HepG2 (cell line): ENCODE measurements at regions not wholly inside any gene's neighbourhood (a gene's known extent, or its start where the extent isn't known, plus 50 kb on each side); places are given as distances from the start of the nearest gene placed in this dataset.

ENCODE experiments used
- ATAC-seq: fragments of 200-7000 bp; cut with Tn5 transposase; 3 replicates; pipeline ENCODE4 v1.9.1; 2020; ENCODE audit warnings: mild to moderate bottlenecking, moderate library complexity
- BruUV-seq: library from RNA; stranded (reverse); fragments of 400-500 nt; replicated peaks from 2 replicates; lab custom pipeline; 2021; lab: Mats Ljungman, UMichigan
- CTCF ChIA-PET: fragments of 300-600 bp; formaldehyde crosslinking; extraction: SDS; loops from one replicate; lab custom pipeline; 2021; ENCODE audit warnings: low total read pairs, inconsistent platforms, low intra/inter-chr PET ratio; lab: Yijun Ruan, JAX
- POLR2A ChIA-PET: fragments of 350-600 bp; sonication (Branson Sonifier 250); formaldehyde crosslinking; loops from one replicate; lab custom pipeline; 2020; ENCODE audit warnings: antibody characterized with exemption, inconsistent platforms; lab: Yijun Ruan, JAX
- DNase-seq: peaks from one replicate; pipeline ENCODE4 v3.0.0-alpha.2; 2015; ENCODE audit warnings: low spot score
- FAIRE-seq: peaks from 3 replicates; lab custom pipeline; 2011; peaks lifted over from hg19 to GRCh38; lab: Jason Lieb, UNC
- H2AFZ ChIP-seq: one replicate; pipeline ENCODE4 v1.6.1; 2011; ENCODE audit warnings: low read length, inconsistent platforms
- H3K27ac ChIP-seq: fragments of 300-600 bp; 3 replicates; pipeline ENCODE4 v1.8.0; 2011; ENCODE audit warnings: mixed run types, mild to moderate bottlenecking, mixed read lengths, low read length, inconsistent platforms; ENCODE audit not compliant: insufficient read depth; ENCODE audit errors: extremely low read length
- H3K27me3 ChIP-seq, 2 experiments: fragments of 200-600 bp in 1 of 2; 2 replicates in 1 of 2; 3 replicates in 1 of 2; pipeline versions ENCODE4 v1.6.0 to v1.8.0; 2011; ENCODE audit warnings: low read length in 2 of 2, mild to moderate bottlenecking in 2 of 2, moderate library complexity in 2 of 2, inconsistent platforms in 1 of 2; ENCODE audit not compliant: insufficient read depth in 2 of 2, control insufficient read depth in 1 of 2
- H3K36me3 ChIP-seq, 2 experiments: fragments of 200-600 bp in 1 of 2; replicated peaks in 1 of 2; 2 replicates in 1 of 2; 3 replicates in 1 of 2; pipeline versions ENCODE4 v1.5.1 to v1.8.0; 2011; ENCODE audit warnings: low read length in 2 of 2, inconsistent platforms in 1 of 2; ENCODE audit not compliant: insufficient read depth in 2 of 2, control insufficient read depth in 1 of 2
- H3K4me1 ChIP-seq: 2 replicates; pipeline ENCODE4 v1.5.1; 2012; ENCODE audit warnings: low read length, inconsistent platforms; ENCODE audit not compliant: insufficient read depth
- H3K4me2 ChIP-seq: 2 replicates; pipeline ENCODE4 v1.6.0; 2011; ENCODE audit warnings: low read depth, low read length, inconsistent platforms
- H3K4me3 ChIP-seq, 3 experiments: fragments of 200-600 bp in 1 of 3; sonication (generic), shearing (Covaris generic) in 1 of 3; replicated peaks in 1 of 3; 2 replicates each; pipeline ENCODE4 v1.5.1; 2011 to 2016; ENCODE audit warnings: low read length in 3 of 3, inconsistent platforms in 2 of 3, low read depth in 2 of 3, mild to moderate bottlenecking in 2 of 3, control low read depth in 1 of 3, mixed read lengths in 1 of 3; ENCODE audit not compliant: insufficient read depth in 1 of 3
- H3K79me2 ChIP-seq: one replicate; pipeline ENCODE4 v1.6.1; 2011; ENCODE audit warnings: low read length, inconsistent platforms; ENCODE audit not compliant: insufficient read depth
- H3K9ac ChIP-seq: 2 replicates; pipeline ENCODE4 v1.6.0; 2011; ENCODE audit warnings: mild to moderate bottlenecking, low read depth, low read length, inconsistent platforms; ENCODE audit not compliant: insufficient read depth
- H3K9me3 ChIP-seq: 2 replicates; pipeline ENCODE4 v1.5.1; 2012; ENCODE audit warnings: mild to moderate bottlenecking, low read length
- H4K20me1 ChIP-seq: 2 replicates; pipeline ENCODE4 v1.6.0; 2011; ENCODE audit warnings: inconsistent platforms, mild to moderate bottlenecking, low read length, moderate library complexity; ENCODE audit not compliant: insufficient read depth
- AGO1 ChIP-seq: fragments of 200-400 bp; formaldehyde crosslinking; IDR thresholded peaks from 2 replicates; pipeline ENCODE4 v1.6.1; 2017; ENCODE audit warnings: mild to moderate bottlenecking, low read depth, low read length, moderate library complexity; ENCODE audit not compliant: poor library complexity, severe bottlenecking
- ARID3A ChIP-seq: IDR thresholded peaks from 2 replicates; pipeline ENCODE4 v1.6.1; 2012; ENCODE audit warnings: low read depth, low read length, improper control_type of control experiment
- E2F2 ChIP-seq: sonication (generic); formaldehyde crosslinking; IDR thresholded peaks from 2 replicates; pipeline ENCODE4 v1.4.0; 2020; ENCODE audit warnings: missing genetic modification reagents, borderline replicate concordance
- FOXK2 ChIP-seq: fragments of 450-650 bp; IDR thresholded peaks from 2 replicates; pipeline ENCODE4 v1.6.1; 2016
- GFI1 ChIP-seq: sonication (generic); formaldehyde crosslinking; IDR thresholded peaks from 2 replicates; pipeline ENCODE4 v1.5.0; 2020; ENCODE audit warnings: missing genetic modification reagents, mild to moderate bottlenecking, borderline replicate concordance
- HOXA9 ChIP-seq: sonication (generic); formaldehyde crosslinking; IDR thresholded peaks from 2 replicates; pipeline ENCODE4 v1.8.1; 2022; ENCODE audit warnings: missing genetic modification reagents, mild to moderate bottlenecking, moderate library complexity, borderline replicate concordance
- ISL2 ChIP-seq: sonication (generic); formaldehyde crosslinking; IDR thresholded peaks from 2 replicates; pipeline ENCODE4 v1.5.0; 2020; ENCODE audit warnings: missing genetic modification reagents
- KAT2B ChIP-seq: fragments of 150-350 bp; IDR thresholded peaks from 2 replicates; pipeline ENCODE4 v1.6.1; 2014; ENCODE audit warnings: low read depth, low read length, borderline replicate concordance
- KAT8 ChIP-seq: IDR thresholded peaks from 2 replicates; pipeline ENCODE4 v1.6.1; 2016; ENCODE audit warnings: missing genetic modification reagents, missing compliant biosample characterization
- KLF11 ChIP-seq: IDR thresholded peaks from 2 replicates; pipeline ENCODE4 v1.6.1; 2016; ENCODE audit warnings: missing compliant biosample characterization
- NR3C1 ChIP-seq: sonication (generic); formaldehyde crosslinking; IDR thresholded peaks from 2 replicates; pipeline ENCODE4 v1.4.0; 2020; ENCODE audit warnings: missing genetic modification reagents
- PPARG ChIP-seq: conservative IDR thresholded peaks from 2 replicates; pipeline ENCODE4 v1.6.1; 2016; ENCODE audit warnings: missing biosample characterization, missing genetic modification reagents
- SRSF9 ChIP-seq: fragments of 200-400 bp; formaldehyde crosslinking; IDR thresholded peaks from 2 replicates; pipeline ENCODE4 v1.6.1; 2018; ENCODE audit warnings: borderline replicate concordance, mild to moderate bottlenecking, low read depth, low read length; ENCODE audit not compliant: insufficient read depth, poor library complexity, severe bottlenecking
- SUZ12 ChIP-seq: fragments of 150-350 bp; IDR thresholded peaks from 2 replicates; pipeline ENCODE4 v1.6.1; 2014; ENCODE audit warnings: low read depth, low read length
- ZNF207 ChIP-seq: fragments of 450-650 bp; IDR thresholded peaks from 2 replicates; pipeline ENCODE4 v1.6.1; 2016; ENCODE audit warnings: antibody characterized with exemption, borderline replicate concordance
- ZNF576 ChIP-seq: sonication (generic); formaldehyde crosslinking; IDR thresholded peaks from 2 replicates; pipeline ENCODE4 v1.4.0; 2020; ENCODE audit warnings: mild to moderate bottlenecking, missing genetic modification reagents
- ZSCAN9 ChIP-seq: IDR thresholded peaks from 2 replicates; pipeline ENCODE4 v1.6.1; 2016; ENCODE audit warnings: borderline replicate concordance
- WGBS: methylation state at CpG from one replicate; pipeline ENCODE4 v1.1.6; 2017; ENCODE audit warnings: low lambda C conversion rate; 5-methylcytosine and 5-hydroxymethylcytosine counted together
- in situ Hi-C: cut with HindIII; loops from 2 replicates; pipeline ENCODE4 v1.10.0; 2017; ENCODE audit warnings: low pct_unique_long_range_greater_than_20kb; ENCODE audit not compliant: extremely low pct_ligation_motif_present
- intact Hi-C: fragments of 100-400 bp; cut with micrococcal nuclease; formaldehyde crosslinking; loops from one replicate; pipeline ENCODE4 v1.10.0; 2022; ENCODE audit not compliant: unreplicated experiment

- ChIA-PET CTCF (no interaction called here), POLR2A (no interaction called here)
- ATAC-seq = no peak
- TF ChIP-seq KAT2B (no peak), ZSCAN9 (CRISPR knock-in tag) (no peak), ZNF576 (CRISPR knock-in tag) (no peak), ISL2 (CRISPR knock-in tag) (no peak), PPARG (no peak), E2F2 (no peak), NR3C1 (CRISPR knock-in tag) (no peak)
- DNase-seq = no peak
- Histone ChIP-seq H3K4me1 (no peaks in the 10 kb centered on the region), H3K4me2 (no peak overlapping the region), H3K4me3 (no peak overlapping the region), H4K20me1 (no peaks in the 10 kb centered on the region), H3K79me2 (no peaks in the 10 kb centered on the region), H3K9ac (no peak overlapping the region), H3K27ac (no peak overlapping the region), H2AFZ (no peak overlapping the region), H3K9me3 (no peaks in the 10 kb centered on the region), H3K27me3 (no peaks in the 10 kb centered on the region), H3K36me3 (no peaks in the 10 kb centered on the region)
- WGBS = 3% methylated on average over 1 of the region's 1 CpG
- no peak for FAIRE-seq
- in situ Hi-C loops = no loop called here
- intact Hi-C loops = no loop called here
- no TSS peak for BruUV-seq
Observed at GRCh38 chr3:147483578-147483977, 74.4 kb downstream of the ZIC1 start.

- Histone ChIP-seq H2AFZ (no peak overlapping the region), H3K27me3 (no peaks in the 10 kb centered on the region), H3K4me1 (no peaks in the 10 kb centered on the region), H3K4me3 (no peak overlapping the region), H4K20me1 (no peaks in the 10 kb centered on the region), H3K79me2 (no peaks in the 10 kb centered on the region), H3K36me3 (no peaks in the 10 kb centered on the region), H3K9ac (no peak overlapping the region), H3K9me3 (no peaks in the 10 kb centered on the region), H3K27ac (no peak overlapping the region), H3K4me2 (no peak overlapping the region)
- no peak for FAIRE-seq
- DNase-seq = no peak
- ChIA-PET CTCF (no interaction called here), POLR2A (no interaction called here)
- BruUV-seq = no TSS peak
- intact Hi-C loops = no loop called here
- WGBS = 39% methylated on average over 5 of the region's 5 CpGs
- ATAC-seq = no peak
- in situ Hi-C loops = no loop called here
- TF ChIP-seq AGO1 = no peak
- TF ChIP-seq SRSF9 = no peak
- TF ChIP-seq ARID3A = no peak
- TF ChIP-seq FOXK2 = no peak
- no peak for TF ChIP-seq SUZ12
- no peak for TF ChIP-seq KAT8 (CRISPR knock-in tag)
- no peak for TF ChIP-seq ZNF207
- TF ChIP-seq GFI1 (CRISPR knock-in tag) = no peak
- no peak for TF ChIP-seq HOXA9
- TF ChIP-seq KLF11 (CRISPR knock-in tag) = no peak
Observed at GRCh38 chr3:147493065-147493464, 83.9 kb downstream of the ZIC1 start.
